ENCODE measurements at regions not wholly inside any gene's neighbourhood (a gene's known extent, or its start where the extent isn't known, plus 50 kb on each side); places are given as distances from the start of the nearest gene placed in this dataset.

- TF ChIP-seq CSRNP3 (CRISPR knock-in tag; IDR thresholded peaks at IDR 0.05) = no peak
- TF ChIP-seq PPARA (CRISPR knock-in tag; IDR thresholded peaks at IDR 0.05; ENCODE audit: borderline replicate concordance) = no peak
- no peak for TF ChIP-seq PATZ1 (CRISPR knock-in tag; IDR thresholded peaks at IDR 0.05; ENCODE audit: borderline replicate concordance)
- TF ChIP-seq TCF4 (CRISPR knock-in tag; IDR thresholded peaks at IDR 0.05; ENCODE audit: borderline replicate concordance) = no peak
- TF ChIP-seq GLIS3 (CRISPR knock-in tag; IDR thresholded peaks at IDR 0.05) = no peak
These were observed 192.6 kb downstream of the PCDH17 start (continued) for GRCh38 chr13:57824121-57824520.

GRCh38 chr13:57825066-57825465 lies 193.5 kb downstream of the PCDH17 start:
- no peak for TF ChIP-seq RARB (CRISPR knock-in tag; IDR thresholded peaks at IDR 0.05)
- no peak for TF ChIP-seq BACH2 (CRISPR knock-in tag; IDR thresholded peaks at IDR 0.05; ENCODE audit: borderline replicate concordance)
- no peak for TF ChIP-seq ISL1 (CRISPR knock-in tag; IDR thresholded peaks at IDR 0.05)
- no peak for TF ChIP-seq OSR1 (CRISPR knock-in tag; IDR thresholded peaks at IDR 0.05)
- TF ChIP-seq PPARA (CRISPR knock-in tag; IDR thresholded peaks at IDR 0.05; ENCODE audit: borderline replicate concordance) = no peak
- ATAC-seq = no peak

GRCh38 chr13:57829496-57829895 lies 198.0 kb downstream of the PCDH17 start:
- ATAC-seq = no peak
- TF ChIP-seq ISL1 (CRISPR knock-in tag; IDR thresholded peaks at IDR 0.05) (no peak), CSRNP3 (CRISPR knock-in tag; IDR thresholded peaks at IDR 0.05) (no peak), CSDC2 (CRISPR knock-in tag; IDR thresholded peaks at IDR 0.05) (no peak), ZFP3 (CRISPR knock-in tag; IDR thresholded peaks at IDR 0.05) (no peak), BACH2 (CRISPR knock-in tag; IDR thresholded peaks at IDR 0.05; ENCODE audit: borderline replicate concordance) (no peak), ZC3H10 (CRISPR knock-in tag; IDR thresholded peaks at IDR 0.05) (no peak), TOX (CRISPR knock-in tag; IDR thresholded peaks at IDR 0.05; ENCODE audit: borderline replicate concordance) (no peak), CREB5 (CRISPR knock-in tag; IDR thresholded peaks at IDR 0.05; ENCODE audit: low read depth) (no peak), OSR1 (CRISPR knock-in tag; IDR thresholded peaks at IDR 0.05) (no peak), SNAI2 (CRISPR knock-in tag; IDR thresholded peaks at IDR 0.05) (no peak), ZNF8 (CRISPR knock-in tag; IDR thresholded peaks at IDR 0.05) (no peak), PPARA (CRISPR knock-in tag; IDR thresholded peaks at IDR 0.05; ENCODE audit: borderline replicate concordance) (no peak), RARB (CRISPR knock-in tag; IDR thresholded peaks at IDR 0.05) (no peak), GLIS3 (CRISPR knock-in tag; IDR thresholded peaks at IDR 0.05) (no peak), ZNF565 (CRISPR knock-in tag; conservative IDR thresholded peaks at IDR 0.05; ENCODE audit: low read depth) (no peak), ESRRG (CRISPR knock-in tag; IDR thresholded peaks at IDR 0.05) (no peak)
- TF ChIP-seq, protein P1, sequence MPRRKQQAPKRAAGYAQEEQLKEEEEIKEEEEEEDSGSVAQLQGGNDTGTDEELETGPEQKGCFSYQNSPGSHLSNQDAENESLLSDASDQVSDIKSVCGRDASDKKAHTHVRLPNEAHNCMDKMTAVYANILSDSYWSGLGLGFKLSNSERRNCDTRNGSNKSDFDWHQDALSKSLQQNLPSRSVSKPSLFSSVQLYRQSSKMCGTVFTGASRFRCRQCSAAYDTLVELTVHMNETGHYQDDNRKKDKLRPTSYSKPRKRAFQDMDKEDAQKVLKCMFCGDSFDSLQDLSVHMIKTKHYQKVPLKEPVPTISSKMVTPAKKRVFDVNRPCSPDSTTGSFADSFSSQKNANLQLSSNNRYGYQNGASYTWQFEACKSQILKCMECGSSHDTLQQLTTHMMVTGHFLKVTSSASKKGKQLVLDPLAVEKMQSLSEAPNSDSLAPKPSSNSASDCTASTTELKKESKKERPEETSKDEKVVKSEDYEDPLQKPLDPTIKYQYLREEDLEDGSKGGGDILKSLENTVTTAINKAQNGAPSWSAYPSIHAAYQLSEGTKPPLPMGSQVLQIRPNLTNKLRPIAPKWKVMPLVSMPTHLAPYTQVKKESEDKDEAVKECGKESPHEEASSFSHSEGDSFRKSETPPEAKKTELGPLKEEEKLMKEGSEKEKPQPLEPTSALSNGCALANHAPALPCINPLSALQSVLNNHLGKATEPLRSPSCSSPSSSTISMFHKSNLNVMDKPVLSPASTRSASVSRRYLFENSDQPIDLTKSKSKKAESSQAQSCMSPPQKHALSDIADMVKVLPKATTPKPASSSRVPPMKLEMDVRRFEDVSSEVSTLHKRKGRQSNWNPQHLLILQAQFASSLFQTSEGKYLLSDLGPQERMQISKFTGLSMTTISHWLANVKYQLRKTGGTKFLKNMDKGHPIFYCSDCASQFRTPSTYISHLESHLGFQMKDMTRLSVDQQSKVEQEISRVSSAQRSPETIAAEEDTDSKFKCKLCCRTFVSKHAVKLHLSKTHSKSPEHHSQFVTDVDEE (CRISPR knock-in tag; IDR thresholded peaks at IDR 0.05) = no peak
- TF ChIP-seq, protein P2, sequence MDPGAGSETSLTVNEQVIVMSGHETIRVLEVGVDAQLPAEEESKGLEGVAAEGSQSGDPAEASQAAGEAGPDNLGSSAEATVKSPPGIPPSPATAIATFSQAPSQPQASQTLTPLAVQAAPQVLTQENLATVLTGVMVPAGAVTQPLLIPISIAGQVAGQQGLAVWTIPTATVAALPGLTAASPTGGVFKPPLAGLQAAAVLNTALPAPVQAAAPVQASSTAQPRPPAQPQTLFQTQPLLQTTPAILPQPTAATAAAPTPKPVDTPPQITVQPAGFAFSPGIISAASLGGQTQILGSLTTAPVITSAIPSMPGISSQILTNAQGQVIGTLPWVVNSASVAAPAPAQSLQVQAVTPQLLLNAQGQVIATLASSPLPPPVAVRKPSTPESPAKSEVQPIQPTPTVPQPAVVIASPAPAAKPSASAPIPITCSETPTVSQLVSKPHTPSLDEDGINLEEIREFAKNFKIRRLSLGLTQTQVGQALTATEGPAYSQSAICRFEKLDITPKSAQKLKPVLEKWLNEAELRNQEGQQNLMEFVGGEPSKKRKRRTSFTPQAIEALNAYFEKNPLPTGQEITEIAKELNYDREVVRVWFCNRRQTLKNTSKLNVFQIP (CRISPR knock-in tag; IDR thresholded peaks at IDR 0.05; ENCODE audit: borderline replicate concordance, low read depth) = no peak

All from SK-N-SH treated with all-trans-retinoic acid at 6 μM for 48 hours (cell line).